ENCODE measurements at regions not wholly inside any gene's neighbourhood (a gene's known extent, or its start where the extent isn't known, plus 50 kb on each side); places are given as distances from the start of the nearest gene placed in this dataset.

- in situ Hi-C loops (cut with MboI), result no loop called here
- Histone ChIP-seq H2AFZ (ENCODE audit: low read depth, low read length) (no peak overlapping the region), H3K9ac (ENCODE audit: insufficient read depth in 1 of 2, low read depth in 2 of 2, low read length in 2 of 2) (no peak overlapping the region), H3K4me1 (replicated peaks in 1 of 2; ENCODE audit: control insufficient read depth in 2 of 2, insufficient read depth in 2 of 2, low read length in 2 of 2) (no peaks in the 10 kb centered on the region), H3K27ac (ENCODE audit: extremely low read depth, low read depth, low read length) (no peak overlapping the region), H3K4me3 (no peak overlapping the region), H4K20me1 (replicated peaks; ENCODE audit: control insufficient read depth, insufficient read depth, low read length) (no peaks in the 10 kb centered on the region), H3K9me1 (ENCODE audit: control insufficient read depth, insufficient read depth, low read length) (no peaks in the 10 kb centered on the region), H3K9me3 (replicated peaks; ENCODE audit: control insufficient read depth, insufficient read depth, low read depth, low read length) (0 out of 2 replicates have a peak, but pooled peaks cover 2% of the 10 kb centered on the region), H3K27me3 (ENCODE audit: control insufficient read depth in 2 of 2, insufficient read depth in 2 of 2, low read length in 2 of 2) (no peaks in the 10 kb centered on the region), H3K79me2 (ENCODE audit: control insufficient read depth, insufficient read depth, low read length) (no peaks in the 10 kb centered on the region), H3K4me2 (ENCODE audit: insufficient read depth, low read length) (no peak overlapping the region), H3K36me3 (ENCODE audit: control insufficient read depth, insufficient read depth, low read length) (no peaks in the 10 kb centered on the region)
- DNase-seq (ENCODE audit: extremely low read depth in 1 of 4, low spot score in 3 of 4) (no peak), FAIRE-seq (no peak), ATAC-seq (no peak)
- POLR2A ChIA-PET, result no interaction called here
- CTCF ChIA-PET (ENCODE audit: low intra/inter-chr PET ratio), result no interaction called here
- TF ChIP-seq NELFE (IDR thresholded peaks at IDR 0.05; ENCODE audit: insufficient read depth, insufficient read length) (no peak), KAT8 (IDR thresholded peaks at IDR 0.05; ENCODE audit: low read depth) (no peak), PCBP1 (IDR thresholded peaks at IDR 0.05; ENCODE audit: low read depth, low read length, poor library complexity, severe bottlenecking) (no peak), ESRRB (CRISPR knock-in tag; IDR thresholded peaks at IDR 0.05; ENCODE audit: borderline replicate concordance) (no peak), CGGBP1 (CRISPR knock-in tag; IDR thresholded peaks at IDR 0.05) (no peak), MTF1 (CRISPR knock-in tag; IDR thresholded peaks at IDR 0.05; ENCODE audit: borderline replicate concordance) (no peak), POLR2G (IDR thresholded peaks at IDR 0.05; ENCODE audit: low read depth, low read length) (no peak), POLR2H (tag; IDR thresholded peaks at IDR 0.05; ENCODE audit: low read depth) (no peak), E2F8 (IDR thresholded peaks at IDR 0.05; ENCODE audit: low read depth, partially characterized antibody) (no peak), RAD51 (IDR thresholded peaks at IDR 0.05; ENCODE audit: borderline replicate concordance, low read depth) (no peak), ZNF609 (CRISPR knock-in tag; IDR thresholded peaks at IDR 0.05; ENCODE audit: borderline replicate concordance) (no peak), ZNF124 (CRISPR knock-in tag; IDR thresholded peaks at IDR 0.05) (no peak)
- intact Hi-C loops (cut with micrococcal nuclease), result no loop called here
- 0% methylated on average over 1 of the region's 1 CpG for WGBS (ENCODE audit: insufficient coverage, low coverage, missing lambda C conversion rate)
- BruUV-seq (replicated peaks), result no TSS peak
These were observed 351.0 kb upstream of the MCTP2 start for GRCh38 chr15:93880358-93880757.

Measured in K562 (cell line).